PC-9 (cell line): ENCODE measurements at regions not wholly inside any gene's neighbourhood (a gene's known extent, or its start where the extent isn't known, plus 50 kb on each side); places are given as distances from the start of the nearest gene placed in this dataset.

Experiments
- CTCF ChIP-seq: fragments of 200-600 bp; sonication (generic); conservative IDR thresholded peaks from 2 replicates; pipeline ENCODE4 v1.6.1; 2017; ENCODE audit warnings: mixed run types, antibody characterized with exemption, mild to moderate bottlenecking, moderate library complexity
- EZH2 ChIP-seq: fragments of 200-600 bp; sonication (generic); IDR thresholded peaks from 2 replicates; pipeline ENCODE4 v1.8.0; 2017; ENCODE audit warnings: antibody characterized with exemption, low read depth

- no peak for TF ChIP-seq CTCF
- no peak for TF ChIP-seq EZH2
These were observed 102.8 kb upstream of the SLC14A2 start for GRCh38 chr18:45512363-45512953.
